ENCODE measurements at regions not wholly inside any gene's neighbourhood (a gene's known extent, or its start where the extent isn't known, plus 50 kb on each side); places are given as distances from the start of the nearest gene placed in this dataset.

DNA sequence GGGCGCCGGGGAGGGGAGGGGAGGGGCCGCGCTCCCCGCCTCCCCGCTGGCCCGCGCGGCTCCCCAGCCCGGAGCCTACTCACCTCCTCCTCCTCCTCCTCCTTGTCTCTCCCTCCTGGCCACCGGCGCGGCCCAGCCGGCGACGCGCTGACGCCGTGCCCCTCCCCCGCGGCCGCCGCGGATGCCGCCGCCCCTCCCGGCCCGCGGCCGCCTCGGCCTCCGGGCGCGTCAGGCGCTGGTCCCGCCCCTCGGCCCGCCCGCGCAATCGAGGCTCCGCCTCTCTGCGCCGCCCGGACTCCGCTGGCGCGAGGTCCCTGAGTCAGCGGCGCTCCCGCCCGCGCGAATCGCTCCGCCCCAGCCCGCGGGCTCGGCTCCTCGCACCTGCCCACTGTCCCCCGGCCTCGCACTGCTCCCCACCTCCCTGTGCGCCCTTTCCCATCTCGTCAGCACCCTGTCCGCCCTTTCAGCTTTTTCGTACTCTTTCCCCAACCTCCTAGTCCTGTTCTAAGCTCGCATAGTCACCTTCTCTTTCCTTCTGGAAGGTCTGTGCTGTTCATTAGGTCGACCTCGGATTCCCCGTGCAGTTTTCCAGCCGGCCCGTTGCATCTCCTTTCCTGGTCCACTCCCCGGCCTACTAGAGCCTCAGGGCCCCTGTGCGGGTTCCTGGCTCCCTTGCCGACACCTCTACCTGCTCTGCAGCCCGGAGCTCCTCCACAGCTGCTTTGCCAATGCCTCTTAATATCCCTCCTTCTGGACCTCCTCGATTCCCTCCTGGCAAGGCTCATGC is 187.4 kb downstream of the ZEB2 start (continued):
- TF ChIP-seq ZNF217 (CRISPR knock-in tag; IDR thresholded peaks at IDR 0.05): no peak
- TF ChIP-seq SIN3A (IDR thresholded peaks at IDR 0.05; ENCODE audit: borderline replicate concordance in 2 of 2, control insufficient read depth in 1 of 2, low read depth in 2 of 2, low read length in 2 of 2): no peak
- peak in 1 of 2 experiments; percentile 27; a peak in 1 of 4 replicates for TF ChIP-seq RCOR1 (IDR thresholded peaks at IDR 0.05; ENCODE audit: borderline replicate concordance in 1 of 2, low read depth in 2 of 2, low read length in 2 of 2)
- TF ChIP-seq ZNF3 (CRISPR knock-in tag; IDR thresholded peaks at IDR 0.05): no peak
- no peak for TF ChIP-seq SMARCA5 (IDR thresholded peaks at IDR 0.05)
- no peak for TF ChIP-seq NFIX (CRISPR knock-in tag; IDR thresholded peaks at IDR 0.05; ENCODE audit: low read depth)
- no peak for TF ChIP-seq GTF2B (IDR thresholded peaks at IDR 0.05; ENCODE audit: extremely low read depth, insufficient read length)
- no peak for TF ChIP-seq HMBOX1 (IDR thresholded peaks at IDR 0.05)
- no peak for TF ChIP-seq ZNF224 (CRISPR knock-in tag; IDR thresholded peaks at IDR 0.05)
- TF ChIP-seq MAZ (CRISPR knock-in tag; conservative IDR thresholded peaks at IDR 0.05 in 1 of 2, IDR thresholded peaks at IDR 0.05 in 1 of 2): peak in 1 of 2 experiments; percentile 79; a peak in 3 of 4 replicates
- no peak for TF ChIP-seq ADNP (tag; IDR thresholded peaks at IDR 0.05)
- TF ChIP-seq, protein P1, sequence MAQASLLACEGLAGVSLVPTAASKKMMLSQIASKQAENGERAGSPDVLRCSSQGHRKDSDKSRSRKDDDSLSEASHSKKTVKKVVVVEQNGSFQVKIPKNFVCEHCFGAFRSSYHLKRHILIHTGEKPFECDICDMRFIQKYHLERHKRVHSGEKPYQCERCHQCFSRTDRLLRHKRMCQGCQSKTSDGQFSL (CRISPR knock-in tag; IDR thresholded peaks at IDR 0.05): no peak; the same call in 1 of the 2 replicates
- TF ChIP-seq, protein P1 (tag; IDR thresholded peaks at IDR 0.05): no peak
- TF ChIP-seq HDAC6 (IDR thresholded peaks at IDR 0.05; ENCODE audit: low read depth, low read length): no peak
- TF ChIP-seq, protein P2, sequence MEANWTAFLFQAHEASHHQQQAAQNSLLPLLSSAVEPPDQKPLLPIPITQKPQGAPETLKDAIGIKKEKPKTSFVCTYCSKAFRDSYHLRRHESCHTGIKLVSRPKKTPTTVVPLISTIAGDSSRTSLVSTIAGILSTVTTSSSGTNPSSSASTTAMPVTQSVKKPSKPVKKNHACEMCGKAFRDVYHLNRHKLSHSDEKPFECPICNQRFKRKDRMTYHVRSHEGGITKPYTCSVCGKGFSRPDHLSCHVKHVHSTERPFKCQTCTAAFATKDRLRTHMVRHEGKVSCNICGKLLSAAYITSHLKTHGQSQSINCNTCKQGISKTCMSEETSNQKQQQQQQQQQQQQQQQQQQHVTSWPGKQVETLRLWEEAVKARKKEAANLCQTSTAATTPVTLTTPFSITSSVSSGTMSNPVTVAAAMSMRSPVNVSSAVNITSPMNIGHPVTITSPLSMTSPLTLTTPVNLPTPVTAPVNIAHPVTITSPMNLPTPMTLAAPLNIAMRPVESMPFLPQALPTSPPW (CRISPR knock-in tag; IDR thresholded peaks at IDR 0.05): peak; percentile 99
- TF ChIP-seq L3MBTL2 (IDR thresholded peaks at IDR 0.05): peak; percentile 93
- TF ChIP-seq SRSF3 (IDR thresholded peaks at IDR 0.05; ENCODE audit: insufficient read depth, low read length): no peak
- TF ChIP-seq CHCHD3 (CRISPR knock-in tag; IDR thresholded peaks at IDR 0.05): 0 out of 2 replicates have a peak, but pooled peaks have one; percentile 48
- TF ChIP-seq PCBP2 (IDR thresholded peaks at IDR 0.05; ENCODE audit: low read depth, low read length, poor library complexity, severe bottlenecking): no peak
- TF ChIP-seq MNT (conservative IDR thresholded peaks at IDR 0.05): no peak; a peak in 1 of 4 replicates
- no peak for TF ChIP-seq HMG20B (CRISPR knock-in tag; IDR thresholded peaks at IDR 0.05)
- no peak for TF ChIP-seq POLR3G (IDR thresholded peaks at IDR 0.05; ENCODE audit: extremely low read depth, insufficient read length, insufficient replicate concordance)
